ENCODE measurements at regions not wholly inside any gene's neighbourhood (a gene's known extent, or its start where the extent isn't known, plus 50 kb on each side); places are given as distances from the start of the nearest gene placed in this dataset.

DNA sequence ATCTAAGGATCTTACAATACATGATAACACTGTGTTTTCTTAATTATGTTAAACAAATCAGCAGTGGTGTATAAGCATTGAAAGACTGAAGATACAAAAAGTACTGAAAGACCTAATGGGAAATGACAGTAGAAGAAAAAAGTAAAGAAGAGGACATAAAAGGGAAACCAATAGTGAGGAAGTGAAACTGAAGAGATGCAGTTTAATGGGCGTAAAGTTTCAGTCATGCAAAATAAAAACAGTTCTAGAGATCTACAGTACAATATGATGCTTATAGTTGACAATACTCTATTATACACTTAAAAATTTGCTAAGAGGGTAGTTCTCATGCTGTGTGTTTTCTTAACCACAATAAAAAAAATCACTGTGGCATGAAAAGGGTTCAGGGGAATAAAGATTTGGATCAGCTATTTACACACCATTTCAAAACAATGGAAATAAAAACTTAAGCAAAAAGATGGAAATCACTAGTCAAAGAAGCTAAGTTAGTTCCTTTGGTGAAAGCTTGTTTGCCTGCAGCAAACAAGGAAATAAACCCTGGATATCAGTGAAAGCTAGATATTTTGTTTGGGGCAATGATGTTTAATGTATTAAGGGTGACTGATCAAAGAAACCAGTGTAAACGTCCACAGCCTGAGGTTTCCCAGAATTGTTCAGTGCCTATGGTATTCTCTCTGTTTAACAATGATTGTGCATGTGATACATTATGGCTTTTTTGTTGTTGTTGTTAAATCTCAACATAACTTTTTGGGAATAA, 1160.8 kb upstream of the ADGRL2 start:
- BruUV-seq (replicated peaks): no TSS peak
- no peaks in the 10 kb centered on the region for H3K27me3 ChIP-seq (replicated peaks; ENCODE audit: insufficient read depth, low read depth, low read length, poor library complexity)
- no peak for DNase-seq (ENCODE audit: low spot score)
- H3K27ac ChIP-seq (ENCODE audit: low read depth, low read length, poor library complexity, severe bottlenecking): no peak overlapping the region
- H3K4me3 ChIP-seq (ENCODE audit: low read depth, low read length, poor library complexity, severe bottlenecking): no peak overlapping the region
- no peaks in the 10 kb centered on the region for H3K36me3 ChIP-seq (ENCODE audit: insufficient read depth, low read length, poor library complexity, severe bottlenecking)
- intact Hi-C loops (cut with micrococcal nuclease; ENCODE audit: unreplicated experiment): no loop called here
- TF ChIP-seq, protein P1, sequence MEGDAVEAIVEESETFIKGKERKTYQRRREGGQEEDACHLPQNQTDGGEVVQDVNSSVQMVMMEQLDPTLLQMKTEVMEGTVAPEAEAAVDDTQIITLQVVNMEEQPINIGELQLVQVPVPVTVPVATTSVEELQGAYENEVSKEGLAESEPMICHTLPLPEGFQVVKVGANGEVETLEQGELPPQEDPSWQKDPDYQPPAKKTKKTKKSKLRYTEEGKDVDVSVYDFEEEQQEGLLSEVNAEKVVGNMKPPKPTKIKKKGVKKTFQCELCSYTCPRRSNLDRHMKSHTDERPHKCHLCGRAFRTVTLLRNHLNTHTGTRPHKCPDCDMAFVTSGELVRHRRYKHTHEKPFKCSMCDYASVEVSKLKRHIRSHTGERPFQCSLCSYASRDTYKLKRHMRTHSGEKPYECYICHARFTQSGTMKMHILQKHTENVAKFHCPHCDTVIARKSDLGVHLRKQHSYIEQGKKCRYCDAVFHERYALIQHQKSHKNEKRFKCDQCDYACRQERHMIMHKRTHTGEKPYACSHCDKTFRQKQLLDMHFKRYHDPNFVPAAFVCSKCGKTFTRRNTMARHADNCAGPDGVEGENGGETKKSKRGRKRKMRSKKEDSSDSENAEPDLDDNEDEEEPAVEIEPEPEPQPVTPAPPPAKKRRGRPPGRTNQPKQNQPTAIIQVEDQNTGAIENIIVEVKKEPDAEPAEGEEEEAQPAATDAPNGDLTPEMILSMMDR (conservative IDR thresholded peaks at IDR 0.05; ENCODE audit: low read depth, low read length): no peak
- no peak for TF ChIP-seq EZH2 (IDR thresholded peaks at IDR 0.05; ENCODE audit: borderline replicate concordance, low read depth, low read length, poor library complexity, severe bottlenecking)
- no peaks in the 10 kb centered on the region for H3K9me3 ChIP-seq (ENCODE audit: low read depth, low read length, poor library complexity, severe bottlenecking)
- no peaks in the 10 kb centered on the region for H3K4me1 ChIP-seq (ENCODE audit: insufficient read depth, low read length, poor library complexity, severe bottlenecking)
- ChIA-PET CTCF (no interaction called here), POLR2A (ENCODE audit: low non-redundant PET) (no interaction called here)

- H3K4me3 ChIP-seq (ENCODE audit: low read depth, low read length, poor library complexity, severe bottlenecking): no peak overlapping the region
- H3K36me3 ChIP-seq (ENCODE audit: insufficient read depth, low read length, poor library complexity, severe bottlenecking): no peaks in the 10 kb centered on the region
- no peak for DNase-seq (ENCODE audit: low spot score)
- H3K27ac ChIP-seq (ENCODE audit: low read depth, low read length, poor library complexity, severe bottlenecking): no peak overlapping the region
- H3K9me3 ChIP-seq (ENCODE audit: low read depth, low read length, poor library complexity, severe bottlenecking): no peaks in the 10 kb centered on the region
- no peak for TF ChIP-seq EZH2 (IDR thresholded peaks at IDR 0.05; ENCODE audit: borderline replicate concordance, low read depth, low read length, poor library complexity, severe bottlenecking)
- TF ChIP-seq, protein P1 (conservative IDR thresholded peaks at IDR 0.05; ENCODE audit: low read depth, low read length): no peak
- CTCF ChIA-PET: no interaction called here
- intact Hi-C loops (cut with micrococcal nuclease; ENCODE audit: unreplicated experiment): no loop called here
- no peaks in the 10 kb centered on the region for H3K27me3 ChIP-seq (replicated peaks; ENCODE audit: insufficient read depth, low read depth, low read length, poor library complexity)
- no TSS peak for BruUV-seq (replicated peaks)
- no peaks in the 10 kb centered on the region for H3K4me1 ChIP-seq (ENCODE audit: insufficient read depth, low read length, poor library complexity, severe bottlenecking)
- POLR2A ChIA-PET (ENCODE audit: low non-redundant PET): no interaction called here
Measured at GRCh38 chr1:80633947-80634706, 1166.6 kb upstream of the ADGRL2 start.

GRCh38 chr1:80632284-80632683, 1168.5 kb upstream of the ADGRL2 start:
- no peaks in the 10 kb centered on the region for H3K9me3 ChIP-seq (ENCODE audit: low read depth, low read length, poor library complexity, severe bottlenecking)
- H3K36me3 ChIP-seq (ENCODE audit: insufficient read depth, low read length, poor library complexity, severe bottlenecking): no peaks in the 10 kb centered on the region
- BruUV-seq (replicated peaks): no TSS peak
- no peaks in the 10 kb centered on the region for H3K27me3 ChIP-seq (replicated peaks; ENCODE audit: insufficient read depth, low read depth, low read length, poor library complexity)
- intact Hi-C loops (cut with micrococcal nuclease; ENCODE audit: unreplicated experiment): no loop called here
- H3K4me1 ChIP-seq (ENCODE audit: insufficient read depth, low read length, poor library complexity, severe bottlenecking): no peaks in the 10 kb centered on the region
- CTCF ChIA-PET: no interaction called here
- H3K4me3 ChIP-seq (ENCODE audit: low read depth, low read length, poor library complexity, severe bottlenecking): no peak overlapping the region
- DNase-seq (ENCODE audit: low spot score): no peak
- no peak overlapping the region for H3K27ac ChIP-seq (ENCODE audit: low read depth, low read length, poor library complexity, severe bottlenecking)
- POLR2A ChIA-PET (ENCODE audit: low non-redundant PET): no interaction called here
- TF ChIP-seq EZH2 (IDR thresholded peaks at IDR 0.05; ENCODE audit: borderline replicate concordance, low read depth, low read length, poor library complexity, severe bottlenecking): no peak
- TF ChIP-seq, protein P1 (conservative IDR thresholded peaks at IDR 0.05; ENCODE audit: low read depth, low read length): no peak

Measured in A673 (cell line).